ENCODE measurements at regions not wholly inside any gene's neighbourhood (a gene's known extent, or its start where the extent isn't known, plus 50 kb on each side); places are given as distances from the start of the nearest gene placed in this dataset.
A peak's percentile ranks its signal among the peaks of the same experiment; 100 is the strongest.

DNA sequence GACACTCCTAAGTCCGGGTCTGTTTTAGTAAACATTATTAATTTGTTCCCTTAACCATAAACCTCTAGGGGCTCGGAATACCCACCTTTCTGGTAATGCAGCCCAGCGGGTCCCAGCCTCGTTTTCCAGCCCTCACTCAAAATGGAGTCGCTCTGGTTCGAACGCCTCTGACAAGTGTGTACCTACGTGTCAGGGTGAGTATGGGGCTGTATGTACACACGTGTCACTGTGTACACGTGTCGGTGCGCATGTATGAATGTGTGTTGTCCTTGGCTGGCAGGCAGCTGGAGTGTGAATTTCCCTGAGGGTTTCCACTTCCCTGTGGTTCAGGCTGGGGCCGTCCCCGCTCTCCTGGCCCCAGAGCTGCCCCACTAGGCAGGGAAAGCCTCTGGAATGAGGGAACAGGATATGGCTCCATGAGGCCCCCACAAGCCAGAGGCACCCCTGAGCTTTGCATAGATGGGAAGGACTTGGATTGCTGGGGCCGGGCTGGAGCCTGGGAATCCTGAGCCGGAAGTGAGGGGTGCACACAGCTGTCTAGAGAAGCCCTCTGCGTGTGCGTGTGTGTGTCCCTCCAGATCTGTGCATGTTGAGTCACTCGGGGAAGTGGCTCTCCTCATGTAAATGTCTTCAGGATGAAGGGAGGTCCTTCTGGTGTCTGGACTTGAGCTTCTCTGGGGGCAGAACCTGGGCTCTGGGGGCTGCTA is 160.8 kb upstream of the IER5L start:
- no peak for DNase-seq

- DNase-seq, result no peak
These were observed 159.5 kb upstream of the IER5L start for GRCh38 chr9:129337336-129338140.

DNA sequence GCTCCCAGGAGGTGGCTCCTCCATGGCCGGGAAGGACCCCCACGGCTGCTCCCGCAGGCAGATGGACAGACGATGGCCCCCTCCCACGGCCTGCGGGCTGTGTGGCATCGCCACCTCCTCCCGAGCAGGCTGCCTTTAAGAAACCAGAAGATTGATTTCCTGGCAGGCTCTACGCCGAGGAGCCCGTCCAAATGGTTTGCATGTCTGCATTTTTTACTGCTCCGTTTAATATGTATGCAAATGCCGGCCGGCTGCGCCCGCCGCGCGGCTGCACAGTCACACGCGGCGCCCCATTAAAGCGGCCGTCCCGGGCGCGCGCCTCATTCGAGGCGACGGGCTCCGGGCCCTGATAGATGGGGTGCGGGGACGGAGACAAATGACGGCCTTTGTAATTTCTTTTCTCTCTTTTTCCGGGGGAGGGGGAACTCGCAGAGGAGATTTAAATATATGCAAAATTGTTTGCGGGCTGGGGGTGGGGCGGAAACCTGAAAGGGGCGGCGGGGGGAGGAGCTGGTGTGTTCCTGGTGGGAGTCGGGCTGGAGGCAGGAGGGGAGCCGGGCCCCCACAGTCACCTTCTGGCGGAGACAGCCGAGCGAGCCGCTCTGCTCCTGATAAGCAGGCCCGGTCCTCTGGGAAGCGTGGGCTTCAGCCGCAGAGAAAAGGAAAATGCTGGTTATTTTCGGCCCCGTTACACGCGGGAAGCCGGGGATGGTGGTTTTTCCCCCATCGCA is 158.7 kb upstream of the IER5L start:
- DNase-seq, result peak; percentile 34

DNA sequence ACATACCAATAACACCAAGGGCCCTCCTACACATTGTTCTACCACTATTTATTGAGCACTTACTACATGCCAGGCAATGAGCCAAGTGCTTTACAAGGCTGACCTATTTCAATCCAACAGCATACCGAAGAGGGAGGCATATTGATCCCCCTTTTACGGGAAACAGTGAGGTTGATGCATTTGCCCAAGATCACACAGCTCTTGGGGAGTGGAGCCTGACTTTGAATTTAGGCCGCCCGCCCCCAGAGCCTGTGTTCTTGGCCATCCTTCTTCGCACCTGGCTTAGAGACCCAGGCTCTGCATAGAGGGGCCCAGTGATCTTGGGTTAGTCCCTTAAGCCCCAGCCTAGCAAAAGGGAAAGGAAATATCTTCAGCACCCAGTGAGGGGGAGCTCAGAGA is 158.1 kb upstream of the IER5L start:
- no peak for DNase-seq

GRCh38 chr9:129335464-129336129 is 157.5 kb upstream of the IER5L start:
- no peak for DNase-seq

GRCh38 chr9:129334105-129334935 is 156.3 kb upstream of the IER5L start:
- no peak for DNase-seq

DNA sequence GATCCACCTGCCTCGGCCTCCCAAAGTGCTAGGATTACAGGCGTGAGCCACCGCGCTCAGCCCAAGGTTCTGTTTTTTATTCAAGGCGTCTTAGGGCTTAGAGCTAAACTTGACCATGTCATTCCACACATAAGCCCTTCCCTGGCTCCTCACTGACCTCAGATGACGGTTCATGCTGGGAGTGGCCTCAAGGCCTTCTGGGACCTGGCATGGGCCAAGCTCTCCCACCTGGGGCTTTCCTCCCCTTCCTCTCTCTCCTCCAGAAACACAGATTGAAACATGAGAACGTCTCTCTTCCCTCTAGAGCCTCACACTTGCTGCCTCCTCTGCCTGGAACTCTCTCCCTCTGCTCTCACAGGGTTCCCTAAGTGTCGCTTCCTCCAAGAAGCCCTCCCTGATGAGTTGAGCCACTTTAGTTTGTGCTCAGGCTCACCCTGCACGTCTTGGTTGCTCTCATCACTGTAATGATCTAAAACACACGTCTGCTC is 155.6 kb upstream of the IER5L start:
- DNase-seq, result no peak

DNA sequence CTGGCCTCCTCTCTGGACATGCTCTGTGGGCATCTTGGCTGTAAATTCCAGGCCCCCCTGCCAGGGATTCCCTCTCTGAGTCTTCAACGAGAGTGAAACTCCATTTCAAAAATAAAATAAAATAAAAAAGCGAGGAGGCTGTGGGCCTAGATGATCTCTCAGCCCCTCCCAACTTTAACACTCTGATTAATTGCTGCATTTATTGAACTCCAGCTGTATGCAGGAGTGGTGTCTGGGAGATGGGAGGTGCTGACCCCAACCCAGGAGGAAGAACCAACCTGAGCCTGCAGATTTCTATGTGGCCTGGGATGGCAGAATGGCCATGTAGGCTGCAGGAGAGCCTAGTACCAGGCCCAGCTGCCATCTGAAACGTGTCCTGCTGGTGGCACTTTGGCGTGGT is 154.5 kb upstream of the IER5L start:
- no peak for DNase-seq

DNA sequence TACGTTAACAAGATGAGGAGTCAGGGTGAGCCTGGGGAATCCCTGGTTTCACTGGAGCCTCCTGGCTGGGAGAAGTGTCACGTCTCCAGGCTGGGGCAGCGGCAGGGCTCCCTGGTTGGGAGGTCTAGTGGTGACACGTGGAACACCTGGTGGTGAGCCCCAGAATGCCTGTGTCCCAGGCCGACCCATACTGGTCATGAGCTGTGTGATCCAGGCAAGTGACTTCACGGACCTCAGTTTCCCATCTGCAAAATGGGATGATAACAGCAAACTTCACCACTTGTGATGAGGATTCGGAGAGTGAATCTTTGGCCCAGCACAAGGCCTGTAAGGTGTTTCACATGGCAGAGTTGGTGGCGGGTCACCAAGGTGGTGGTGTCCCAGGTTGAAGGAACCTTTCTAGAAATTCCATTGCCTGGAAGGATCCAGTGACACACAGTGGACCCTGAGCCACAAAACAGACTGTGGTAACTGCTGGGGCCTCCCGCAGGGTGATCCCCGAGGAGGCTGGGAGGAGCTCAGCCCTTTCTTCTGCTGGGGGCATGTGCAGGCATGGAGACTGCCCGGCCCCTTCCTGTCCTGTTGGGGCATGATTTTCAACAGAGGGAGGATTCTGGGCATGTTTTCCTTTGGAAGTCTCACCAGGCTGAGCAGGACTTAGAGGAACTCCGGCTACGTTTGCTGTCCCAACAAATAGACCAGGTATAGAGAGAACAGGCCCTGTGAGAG is 153.9 kb upstream of the IER5L start:
- DNase-seq, result no peak

GRCh38 chr9:129331493-129331765 is 153.4 kb upstream of the IER5L start:
- DNase-seq, result no peak

- no peak for DNase-seq
These were observed 152.8 kb upstream of the IER5L start for GRCh38 chr9:129330711-129331492.

GRCh38 chr9:129328355-129329042 is 150.4 kb upstream of the IER5L start:
- no peak for DNase-seq

DNA sequence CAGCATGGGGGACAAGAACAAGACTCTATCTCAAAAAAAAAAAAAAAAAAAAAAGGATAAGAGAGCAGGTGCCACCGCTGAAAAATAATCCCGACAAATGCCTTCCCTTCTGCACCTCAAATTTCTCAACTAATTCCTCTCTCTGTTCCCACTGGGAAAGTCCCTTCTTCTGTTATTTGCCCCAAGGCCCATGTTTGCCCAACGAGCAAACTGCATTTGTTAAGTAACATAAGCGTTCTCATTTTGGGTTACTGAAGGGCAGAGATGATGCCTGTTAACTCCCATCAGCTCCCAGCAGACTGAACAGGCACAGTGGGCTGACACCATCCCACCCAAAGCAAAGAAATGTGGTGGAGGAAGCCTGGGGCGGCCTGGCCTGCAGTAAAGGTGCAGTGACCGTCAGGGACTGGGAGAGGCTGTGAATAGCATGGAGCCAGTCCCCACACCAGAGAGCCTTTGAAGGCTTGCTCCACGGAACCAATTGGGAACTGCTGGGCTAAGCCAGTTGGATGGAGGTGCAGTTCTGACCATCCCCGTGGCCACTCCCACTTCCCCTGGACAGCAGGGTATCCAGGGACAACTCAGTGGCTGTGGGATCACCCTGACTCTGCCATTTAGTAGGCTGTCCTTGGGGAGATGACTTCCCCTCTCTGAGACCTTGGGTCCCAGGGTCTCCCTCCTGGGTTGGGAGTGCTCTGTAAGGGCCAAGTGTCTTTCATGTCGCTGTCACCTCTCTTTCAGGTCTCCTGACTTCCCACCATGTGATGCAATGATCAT is 149.7 kb upstream of the IER5L start:
- DNase-seq, result no peak

GRCh38 chr9:129326061-129327005 is 148.3 kb upstream of the IER5L start:
- no peak for DNase-seq

DNA sequence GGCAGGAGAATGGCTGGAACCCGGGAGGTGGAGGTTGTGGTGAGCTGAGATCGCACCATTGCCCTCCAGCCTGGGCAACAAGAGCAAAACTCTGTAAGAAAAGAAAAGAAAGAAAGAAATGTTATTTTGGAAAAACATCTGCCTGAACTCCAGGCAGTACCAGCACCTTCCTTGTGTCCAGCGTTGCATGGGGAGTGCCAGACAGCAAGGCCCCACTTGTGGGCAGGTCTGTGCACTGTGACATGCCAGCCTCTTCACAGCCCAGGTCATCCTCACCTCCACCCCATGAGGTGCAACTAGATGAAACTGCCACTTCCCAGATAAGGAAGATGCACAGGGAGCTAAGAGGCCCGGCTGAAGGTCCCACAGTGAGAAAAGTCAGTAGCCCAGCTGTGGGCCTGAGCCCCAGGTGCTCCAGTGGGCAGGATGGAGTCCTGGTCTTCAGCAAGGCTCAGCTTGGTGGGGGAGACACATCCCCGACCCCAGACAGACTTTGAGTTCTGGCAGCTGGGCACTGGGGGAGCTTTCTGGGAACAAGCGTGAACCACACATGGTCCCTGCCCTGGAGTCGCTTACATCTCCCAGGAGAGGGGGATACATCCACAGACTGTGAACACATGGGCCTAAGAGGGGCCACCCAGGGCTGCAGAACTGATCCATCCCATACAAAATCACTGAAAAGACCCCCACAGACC is 146.9 kb upstream of the IER5L start:
- no peak for DNase-seq

GRCh38 chr9:129323999-129324553 is 146.0 kb upstream of the IER5L start:
- DNase-seq, result no peak

- no peak for DNase-seq
These were observed 145.4 kb upstream of the IER5L start for GRCh38 chr9:129323376-129323998.

Data from CD4-positive, alpha-beta T cell treated with Interleukin-17A for 1 hour (primary cell).